ENCODE measurements at regions not wholly inside any gene's neighbourhood (a gene's known extent, or its start where the extent isn't known, plus 50 kb on each side); places are given as distances from the start of the nearest gene placed in this dataset. TPM values are rescaled to one million over a fixed set of nuclear protein-coding genes. Genes with fewer than 3 reads are reported as not detected.

Small RNA genes in the stretch of these regions (microRNA-seq; reads per million reads assigned to microRNA genes)
- 0 reads per million in 2 experiments for gene MIR4509-1 (ENCODE audit: borderline microRNAs expressed in 2 of 2, borderline number of aligned reads in 2 of 2, borderline replicate concordance in 1 of 2)

Small RNA genes in the stretch of these regions (small RNA-seq; reads per million reads assigned to genes)
- gene AC116165.2 (ENCODE audit: insufficient read depth), result not detected
- not detected for gene MIR4509-1 (ENCODE audit: insufficient read depth)
